T1000 (cell line): ENCODE measurements at regions not wholly inside any gene's neighbourhood (a gene's known extent, or its start where the extent isn't known, plus 50 kb on each side); places are given as distances from the start of the nearest gene placed in this dataset.
"Not testable (repeated sequence)": the region's sequence is repeated elsewhere in the genome, so short reads cannot be mapped to it uniquely, and the experiment has no call there.

ENCODE experiments used
- DNase-seq: peaks from one replicate; lab custom pipeline; 2025; ENCODE audit warnings: mixed read lengths; lab: John Stamatoyannopoulos, UW

GRCh38 chr6:144613859-144614258 lies 328.7 kb downstream of the UTRN start:
- DNase-seq, result no peak

- no peak for DNase-seq
These were observed 330.7 kb downstream of the UTRN start for GRCh38 chr6:144615870-144616269.

- DNase-seq, result no peak
These were observed 332.1 kb downstream of the UTRN start for GRCh38 chr6:144617191-144617590.

- DNase-seq, result no peak
These were observed 332.6 kb downstream of the UTRN start for GRCh38 chr6:144617708-144618107.

- no peak for DNase-seq
These were observed 334.8 kb downstream of the UTRN start for GRCh38 chr6:144619966-144620365.

- no peak for DNase-seq
These were observed 336.2 kb downstream of the UTRN start for GRCh38 chr6:144621332-144621731.

- no peak for DNase-seq
These were observed 339.1 kb downstream of the UTRN start for GRCh38 chr6:144624246-144624645.

GRCh38 chr6:144624716-144625115 lies 339.6 kb downstream of the UTRN start:
- no peak for DNase-seq

GRCh38 chr6:144630857-144631256 lies 345.7 kb downstream of the UTRN start:
- DNase-seq, result no peak

GRCh38 chr6:144632266-144632665 lies 347.1 kb downstream of the UTRN start:
- no peak for DNase-seq

GRCh38 chr6:144633886-144634285 lies 348.8 kb downstream of the UTRN start:
- DNase-seq, result no peak

GRCh38 chr6:144634371-144634770 lies 349.2 kb downstream of the UTRN start:
- DNase-seq, result no peak

- DNase-seq, result no peak
These were observed 349.9 kb downstream of the UTRN start for GRCh38 chr6:144635051-144635450.

GRCh38 chr6:144636025-144636424 lies 350.9 kb downstream of the UTRN start:
- not testable (repeated sequence) for DNase-seq

GRCh38 chr6:144637541-144637940 lies 352.4 kb downstream of the UTRN start:
- no peak for DNase-seq

- no peak for DNase-seq
These were observed 354.5 kb downstream of the UTRN start for GRCh38 chr6:144639654-144640053.

- DNase-seq, result no peak
These were observed 356.2 kb downstream of the UTRN start for GRCh38 chr6:144641286-144641685.

- DNase-seq, result no peak
These were observed 359.6 kb downstream of the UTRN start for GRCh38 chr6:144644776-144645175.

GRCh38 chr6:144646093-144647056 lies 361.2 kb downstream of the UTRN start:
- DNase-seq, result no peak

GRCh38 chr6:144647406-144647964 lies 362.4 kb downstream of the UTRN start:
- no peak for DNase-seq

- no peak for DNase-seq
These were observed 363.0 kb downstream of the UTRN start for GRCh38 chr6:144647971-144648651.

- no peak for DNase-seq
These were observed 363.9 kb downstream of the UTRN start for GRCh38 chr6:144649085-144649484.

- DNase-seq, result no peak
These were observed 366.1 kb downstream of the UTRN start for GRCh38 chr6:144651234-144651633.
